Panc1 (cell line): ENCODE measurements at regions not wholly inside any gene's neighbourhood (a gene's known extent, or its start where the extent isn't known, plus 50 kb on each side); places are given as distances from the start of the nearest gene placed in this dataset.

Experiments used
- CTCF ChIP-seq: fragments of 450-650 bp; IDR thresholded peaks from 2 replicates; pipeline ENCODE4 v1.5.1; 2017; ENCODE audit warnings: mild to moderate bottlenecking
- POLR2AphosphoS5 ChIP-seq: IDR thresholded peaks from 2 replicates; pipeline ENCODE4 v1.6.1; 2012; ENCODE audit warnings: mild to moderate bottlenecking, low read depth, low read length, moderate library complexity
- REST ChIP-seq, 2 experiments: IDR thresholded peaks; 2 replicates each; pipeline ENCODE4 v1.6.1; 2011 to 2012; ENCODE audit warnings: low read depth in 2 of 2, control low read depth in 1 of 2, low read length in 1 of 2, mild to moderate bottlenecking in 1 of 2, moderate library complexity in 1 of 2; ENCODE audit not compliant: insufficient read depth in 1 of 2
- SIN3A ChIP-seq: IDR thresholded peaks from 2 replicates; pipeline ENCODE4 v1.6.1; 2012; ENCODE audit warnings: low read depth, mild to moderate bottlenecking, low read length, moderate library complexity, borderline replicate concordance; ENCODE audit not compliant: insufficient read depth
- TCF7L2 ChIP-seq: IDR thresholded peaks from 2 replicates; pipeline ENCODE4 v1.6.1; 2011; ENCODE audit warnings: mild to moderate bottlenecking, low read depth, low read length, inconsistent platforms

DNA sequence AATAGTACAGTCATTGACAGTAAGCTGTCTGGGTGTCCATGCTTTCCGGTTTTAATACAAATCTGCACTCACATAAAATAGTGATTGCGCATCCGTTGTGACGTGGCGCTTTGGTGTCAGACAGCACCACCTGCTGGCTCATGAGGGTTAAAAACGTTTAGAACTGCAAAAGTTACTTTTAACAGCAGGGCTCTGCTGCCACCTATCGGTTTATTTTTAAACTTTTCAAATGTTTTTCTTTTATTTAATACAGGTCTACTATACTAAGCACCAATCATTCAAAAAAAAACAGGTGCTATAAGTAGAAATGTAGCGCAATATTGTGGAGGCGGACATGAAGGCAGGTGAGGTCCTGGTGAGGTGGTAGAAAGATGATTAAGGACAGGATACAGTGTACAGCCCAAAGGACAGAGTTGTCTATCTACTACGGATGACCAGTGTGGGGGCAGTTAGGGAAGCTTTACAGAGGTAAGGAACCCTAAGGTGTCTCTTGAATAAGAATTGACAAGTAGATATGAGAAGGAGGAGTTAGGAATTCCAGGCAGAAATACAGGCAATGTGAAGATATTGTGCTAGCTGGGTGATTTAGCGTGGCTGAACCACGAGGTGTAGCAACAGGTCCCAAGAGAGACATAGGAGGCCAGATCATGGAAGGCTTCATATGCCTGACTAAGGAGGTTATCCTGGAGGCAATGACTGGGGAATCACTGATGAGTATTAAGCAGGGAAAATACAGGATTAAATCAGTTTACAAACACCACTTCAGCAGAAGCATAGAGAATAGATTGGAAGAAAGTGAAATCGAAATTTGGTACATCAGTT, 91.5 kb upstream of the PRB2 start:
- peak; percentile 91 for TF ChIP-seq CTCF
- no peak for TF ChIP-seq POLR2AphosphoS5
- TF ChIP-seq REST (IDR thresholded peaks at IDR 0.05; ENCODE audit: insufficient read depth in 1 of 2, low read depth in 2 of 2, low read length in 1 of 2): no peak
- no peak for TF ChIP-seq TCF7L2
- TF ChIP-seq SIN3A: no peak
